HEK293T (cell line): ENCODE measurements at regions not wholly inside any gene's neighbourhood (a gene's known extent, or its start where the extent isn't known, plus 50 kb on each side); places are given as distances from the start of the nearest gene placed in this dataset.

Experiments
- CTCF ChIA-PET: fragments of 350-600 bp; formaldehyde crosslinking; extraction: SDS; loops from one replicate; lab custom pipeline; 2021; ENCODE audit warnings: antibody characterized with exemption, inconsistent platforms; lab: Yijun Ruan, JAX
- POLR2A ChIA-PET: fragments of 350-600 bp; formaldehyde crosslinking; extraction: SDS; loops from one replicate; lab custom pipeline; 2020; ENCODE audit warnings: antibody characterized with exemption, inconsistent platforms; lab: Yijun Ruan, JAX
- DNase-seq: peaks from one replicate; pipeline ENCODE4 v3.0.0; 2012; ENCODE audit warnings: mixed read lengths; ENCODE audit errors: extremely low spot score
- ARNT ChIP-seq: fragments of 450-650 bp; IDR thresholded peaks from 2 replicates; pipeline ENCODE4 v1.6.1; 2017; ENCODE audit warnings: mild to moderate bottlenecking
- BHLHE40 ChIP-seq: fragments of 450-650 bp; IDR thresholded peaks from 2 replicates; pipeline ENCODE4 v1.6.1; 2016; ENCODE audit warnings: mild to moderate bottlenecking, moderate library complexity, borderline replicate concordance
- CTBP1 ChIP-seq: fragments of 450-650 bp; IDR thresholded peaks from 2 replicates; pipeline ENCODE4 v1.6.1; 2016; ENCODE audit warnings: borderline replicate concordance
- ELF4 ChIP-seq: fragments of 450-650 bp; IDR thresholded peaks from 2 replicates; pipeline ENCODE4 v1.6.1; 2017; ENCODE audit warnings: antibody characterized with exemption
- FOXA1 ChIP-seq: fragments of 450-650 bp; IDR thresholded peaks from 2 replicates; pipeline ENCODE4 v1.6.1; 2016; ENCODE audit warnings: mild to moderate bottlenecking
- FOXK2 ChIP-seq: fragments of 450-650 bp; IDR thresholded peaks from 2 replicates; pipeline ENCODE4 v1.6.1; 2016; ENCODE audit warnings: mild to moderate bottlenecking
- FOXM1 ChIP-seq: fragments of 450-650 bp; IDR thresholded peaks from 2 replicates; pipeline ENCODE4 v1.6.1; 2017; ENCODE audit warnings: mild to moderate bottlenecking, borderline replicate concordance
- HDGF ChIP-seq: fragments of 450-650 bp; IDR thresholded peaks from 2 replicates; pipeline ENCODE4 v1.6.1; 2017; ENCODE audit warnings: antibody characterized with exemption, borderline replicate concordance
- L3MBTL2 ChIP-seq: fragments of 450-650 bp; conservative IDR thresholded peaks from 2 replicates; pipeline ENCODE4 v1.6.1; 2016; ENCODE audit warnings: mild to moderate bottlenecking
- LEF1 ChIP-seq: fragments of 450-650 bp; IDR thresholded peaks from 2 replicates; pipeline ENCODE4 v1.6.1; 2017; ENCODE audit warnings: mild to moderate bottlenecking, borderline replicate concordance
- NFRKB ChIP-seq: fragments of 450-650 bp; IDR thresholded peaks from 2 replicates; pipeline ENCODE4 v1.6.1; 2016; ENCODE audit warnings: mild to moderate bottlenecking, moderate library complexity
- SP1 ChIP-seq: fragments of 450-650 bp; IDR thresholded peaks from 2 replicates; pipeline ENCODE4 v1.6.1; 2017
- SUZ12 ChIP-seq: fragments of 450-650 bp; IDR thresholded peaks from 2 replicates; pipeline ENCODE4 v1.6.1; 2016; ENCODE audit warnings: mild to moderate bottlenecking
- TARDBP ChIP-seq: fragments of 450-650 bp; IDR thresholded peaks from 2 replicates; pipeline ENCODE4 v1.6.1; 2016
- ZNF384 ChIP-seq: fragments of 450-650 bp; IDR thresholded peaks from 2 replicates; pipeline ENCODE4 v1.6.1; 2016
- TF ChIP-seq, protein P1 (sequence below): fragments of 450-650 bp; IDR thresholded peaks from 2 replicates; pipeline ENCODE4 v1.6.1; 2016

DNA sequence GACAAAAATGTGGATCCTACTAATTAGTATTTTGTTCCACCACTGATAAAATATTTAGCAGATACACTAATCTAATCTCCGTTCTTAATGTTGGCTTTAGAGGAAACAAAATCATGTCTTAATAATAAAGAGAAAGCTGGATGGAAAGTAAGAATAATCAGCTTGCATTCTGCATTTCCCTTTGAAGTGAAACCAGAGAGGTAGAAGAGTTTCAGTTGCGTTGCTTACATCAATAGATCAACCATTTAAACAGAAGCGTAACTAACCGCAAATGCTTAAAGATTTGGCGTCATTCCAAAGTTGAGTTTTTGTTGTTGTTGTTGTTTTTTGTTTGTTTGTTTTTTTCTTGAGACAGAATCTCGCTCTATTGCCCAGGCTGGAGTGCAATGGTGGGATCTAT, 168.9 kb downstream of the TRIML1 start:
- ChIA-PET CTCF (no interaction called here), POLR2A (no interaction called here)
- TF ChIP-seq ELF4 (no peak), L3MBTL2 (no peak), SP1 (no peak), NFRKB (no peak), ZNF384 (no peak), FOXM1 (no peak)
- DNase-seq: no peak

DNA sequence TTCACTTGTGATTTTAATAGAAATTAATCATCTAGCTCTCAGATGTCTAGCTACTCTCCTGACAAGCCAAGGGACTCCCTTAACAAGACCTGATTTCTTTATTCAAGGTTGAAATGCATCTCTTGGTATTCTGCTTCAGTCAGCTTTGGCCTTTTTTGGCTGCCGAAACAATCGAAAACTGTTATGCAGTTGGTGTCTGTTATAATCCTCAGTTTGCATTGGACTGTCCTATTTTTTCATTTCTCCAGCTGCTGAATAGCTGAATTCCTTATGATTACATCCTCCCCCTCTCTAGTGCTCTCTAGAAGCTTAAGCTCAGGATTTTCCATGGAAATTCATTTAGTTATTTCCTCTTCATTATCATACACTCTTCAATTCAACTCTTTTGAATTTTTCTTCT, 177.2 kb downstream of the TRIML1 start:
- CTCF ChIA-PET: no interaction called here
- TF ChIP-seq SUZ12: no peak
- TF ChIP-seq LEF1: no peak
- no peak for TF ChIP-seq TARDBP
- no peak for TF ChIP-seq FOXM1
- no peak for TF ChIP-seq L3MBTL2
- no peak for TF ChIP-seq HDGF
- TF ChIP-seq, protein P1, sequence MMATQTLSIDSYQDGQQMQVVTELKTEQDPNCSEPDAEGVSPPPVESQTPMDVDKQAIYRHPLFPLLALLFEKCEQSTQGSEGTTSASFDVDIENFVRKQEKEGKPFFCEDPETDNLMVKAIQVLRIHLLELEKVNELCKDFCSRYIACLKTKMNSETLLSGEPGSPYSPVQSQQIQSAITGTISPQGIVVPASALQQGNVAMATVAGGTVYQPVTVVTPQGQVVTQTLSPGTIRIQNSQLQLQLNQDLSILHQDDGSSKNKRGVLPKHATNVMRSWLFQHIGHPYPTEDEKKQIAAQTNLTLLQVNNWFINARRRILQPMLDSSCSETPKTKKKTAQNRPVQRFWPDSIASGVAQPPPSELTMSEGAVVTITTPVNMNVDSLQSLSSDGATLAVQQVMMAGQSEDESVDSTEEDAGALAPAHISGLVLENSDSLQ: no peak
- TF ChIP-seq NFRKB: no peak
- no peak for TF ChIP-seq SP1
- TF ChIP-seq FOXA1: no peak
- no peak for TF ChIP-seq ELF4
- no peak for TF ChIP-seq ZNF384
- TF ChIP-seq FOXK2: no peak
- no peak for DNase-seq
- POLR2A ChIA-PET: no interaction called here

DNA sequence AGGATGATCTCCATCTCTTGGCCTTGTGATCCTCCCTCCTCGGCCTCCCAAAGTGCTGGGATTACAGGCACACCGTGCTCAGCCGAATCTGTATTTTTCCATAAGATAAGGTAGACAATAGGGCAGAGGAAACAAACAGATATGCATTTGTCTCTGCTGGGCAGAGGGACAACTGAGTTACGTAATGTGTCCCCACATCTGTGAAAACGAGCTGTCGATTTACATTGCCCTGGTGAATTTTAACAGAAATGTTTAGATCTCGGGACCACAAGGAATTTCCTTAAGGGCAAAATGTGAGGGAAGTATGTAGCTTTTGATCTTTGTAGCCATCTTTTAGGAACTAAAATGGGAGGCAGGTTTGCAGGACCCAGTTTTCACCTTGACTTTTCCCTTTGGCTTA, 189.7 kb downstream of the TRIML1 start:
- DNase-seq: no peak
- POLR2A ChIA-PET: no interaction called here
- CTCF ChIA-PET: no interaction called here
- no peak for TF ChIP-seq SUZ12
- TF ChIP-seq NFRKB: no peak
- no peak for TF ChIP-seq TARDBP
- TF ChIP-seq ARNT: no peak
- TF ChIP-seq FOXM1: no peak
- no peak for TF ChIP-seq SP1
- TF ChIP-seq L3MBTL2: no peak
- no peak for TF ChIP-seq LEF1
- no peak for TF ChIP-seq CTBP1
- no peak for TF ChIP-seq ELF4
- TF ChIP-seq, protein P1: no peak
- no peak for TF ChIP-seq FOXK2
- no peak for TF ChIP-seq HDGF

DNA sequence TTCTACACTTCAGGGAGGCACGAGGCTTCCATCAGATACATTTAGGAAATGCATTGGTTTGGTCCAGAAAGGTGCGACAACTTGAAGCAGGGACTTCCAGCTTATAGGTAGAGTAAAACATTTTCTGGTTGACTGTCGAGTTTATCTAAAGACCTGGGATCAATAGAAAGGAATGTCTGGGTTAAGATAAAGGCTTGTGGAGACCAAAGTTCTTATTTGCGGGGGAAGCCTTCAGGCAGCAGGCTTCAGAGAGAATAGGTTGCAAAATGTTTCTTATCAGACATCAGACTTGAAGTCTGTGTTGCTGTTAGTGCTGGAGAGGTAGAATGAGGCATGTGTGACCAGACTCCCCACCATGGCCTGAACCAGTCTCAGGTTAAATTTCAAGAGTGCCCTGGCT, 190.3 kb downstream of the TRIML1 start:
- POLR2A ChIA-PET: no interaction called here

DNA sequence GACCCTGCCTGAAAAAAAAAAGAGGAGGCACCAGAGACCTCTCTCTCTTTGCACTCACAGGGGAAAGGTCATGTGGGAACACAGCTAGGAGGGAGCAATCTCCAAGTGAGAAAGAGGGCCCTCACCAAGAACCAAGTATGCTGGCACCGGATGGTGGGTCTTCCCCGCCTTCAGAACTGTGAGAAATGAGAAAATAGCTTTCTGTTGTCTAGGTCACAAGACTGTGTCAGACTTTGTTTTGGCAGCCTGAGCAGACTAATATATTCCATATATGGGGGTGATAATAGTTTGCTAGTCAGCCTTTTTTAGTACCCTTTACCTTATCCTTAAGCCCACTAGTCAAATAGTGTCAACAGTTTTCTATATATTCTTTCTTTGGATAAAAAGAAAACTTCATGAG, 193.0 kb downstream of the TRIML1 start:
- CTCF ChIA-PET: interaction anchor here (0.7 kb wide), 1 partner anchor 268 kb away, joined by 3 read pairs; no protein-coding TSS in a partner anchor
- POLR2A ChIA-PET: no interaction called here
- no peak for DNase-seq
- TF ChIP-seq SP1 (no peak), ARNT (no peak), NFRKB (no peak), TARDBP (no peak), ELF4 (no peak), SUZ12 (no peak), FOXM1 (no peak), BHLHE40 (no peak), LEF1 (no peak), FOXK2 (no peak), ZNF384 (no peak), HDGF (no peak), CTBP1 (no peak), FOXA1 (no peak), L3MBTL2 (no peak)
- TF ChIP-seq, protein P1: no peak

More for the DNA sequence above, 190.3 kb downstream of the TRIML1 start:
- TF ChIP-seq TARDBP (no peak), ZNF384 (no peak), L3MBTL2 (no peak), ELF4 (no peak), ARNT (no peak), LEF1 (no peak), NFRKB (no peak), SP1 (no peak), FOXA1 (no peak), CTBP1 (no peak), HDGF (no peak), BHLHE40 (no peak), SUZ12 (no peak), FOXM1 (no peak), FOXK2 (no peak)
- TF ChIP-seq, protein P1: no peak
- CTCF ChIA-PET: no interaction called here
- no peak for DNase-seq

DNA sequence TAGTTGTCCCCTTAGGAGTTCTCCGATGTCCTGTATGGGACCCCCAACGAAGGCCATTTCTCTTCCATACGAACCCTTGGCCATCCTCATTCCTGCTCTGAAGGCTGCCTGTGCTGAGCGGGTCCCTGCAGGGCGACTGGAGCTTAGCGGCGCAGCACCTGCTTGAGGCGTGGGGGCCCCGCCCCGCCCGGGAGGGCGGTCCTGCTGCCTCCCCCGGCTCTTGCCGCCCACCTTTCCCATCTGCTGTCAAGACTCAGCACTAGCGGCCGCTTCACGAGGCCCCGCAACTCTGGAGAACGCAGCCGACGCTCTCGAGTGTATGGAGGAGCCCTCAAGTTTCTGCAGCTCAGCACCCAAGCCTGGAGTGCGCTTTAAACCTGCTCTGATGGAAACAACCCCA, 197.7 kb downstream of the TRIML1 start:
- ChIA-PET CTCF (interaction anchor here (0.6 kb wide), 1 partner anchor 11 kb away, joined by 3 read pairs; no protein-coding TSS in a partner anchor), POLR2A (no interaction called here)
- no peak for DNase-seq
- TF ChIP-seq FOXK2: no peak
- TF ChIP-seq FOXM1: no peak
- no peak for TF ChIP-seq BHLHE40
- TF ChIP-seq NFRKB: no peak
